ENCODE measurements at regions not wholly inside any gene's neighbourhood (a gene's known extent, or its start where the extent isn't known, plus 50 kb on each side); places are given as distances from the start of the nearest gene placed in this dataset.

GRCh38 chr11:81573367-81573766 is 1160.3 kb downstream of the FAM181B start:
- TF ChIP-seq CHD7 (IDR thresholded peaks at IDR 0.05; ENCODE audit: insufficient replicate concordance, low read length) (no peak), TCF12 (IDR thresholded peaks at IDR 0.05; ENCODE audit: low read depth, low read length) (no peak), TEAD4 (IDR thresholded peaks at IDR 0.05; ENCODE audit: low read depth, low read length) (no peak), CBX5 (IDR thresholded peaks at IDR 0.05; ENCODE audit: low read depth, low read length) (no peak), KDM4A (IDR thresholded peaks at IDR 0.05; ENCODE audit: low read depth, low read length, severe bottlenecking) (no peak), EP300 (IDR thresholded peaks at IDR 0.05; ENCODE audit: borderline replicate concordance in 1 of 2, low read depth in 2 of 2, low read length in 2 of 2) (no peak), RFX5 (IDR thresholded peaks at IDR 0.05; ENCODE audit: borderline replicate concordance, low read depth, low read length) (no peak), CTCF (IDR thresholded peaks at IDR 0.05; ENCODE audit: control extremely low read depth in 1 of 3, insufficient read depth in 1 of 3, low read depth in 1 of 3, low read length in 3 of 3) (no peak), GABPA (IDR thresholded peaks at IDR 0.05; ENCODE audit: borderline replicate concordance, insufficient read depth, low read length) (no peak), TAF1 (IDR thresholded peaks at IDR 0.05; ENCODE audit: low read depth, low read length) (no peak)

Measured in H1 (cell line).